ENCODE measurements at regions not wholly inside any gene's neighbourhood (a gene's known extent, or its start where the extent isn't known, plus 50 kb on each side); places are given as distances from the start of the nearest gene placed in this dataset.
A peak's percentile ranks its signal among the peaks of the same experiment; 100 is the strongest.

- H3K36me3 Mint-ChIP-seq (ENCODE audit: low read depth) = no peaks in the 10 kb centered on the region
- no peak for DNase-seq (ENCODE audit: low spot score)
- H3K27me3 Mint-ChIP-seq (ENCODE audit: low read depth) = peaks cover 47% of the 10 kb centered on the region
- no peaks in the 10 kb centered on the region for H3K4me1 Mint-ChIP-seq (ENCODE audit: low read depth)
- H3K9me3 Mint-ChIP-seq = no peaks in the 10 kb centered on the region
- no peak overlapping the region for H3K27ac Mint-ChIP-seq
- no peak overlapping the region for H3K4me3 Mint-ChIP-seq
Measured at GRCh38 chr2:11094021-11094810, 61.1 kb upstream of the SLC66A3 start.

DNA sequence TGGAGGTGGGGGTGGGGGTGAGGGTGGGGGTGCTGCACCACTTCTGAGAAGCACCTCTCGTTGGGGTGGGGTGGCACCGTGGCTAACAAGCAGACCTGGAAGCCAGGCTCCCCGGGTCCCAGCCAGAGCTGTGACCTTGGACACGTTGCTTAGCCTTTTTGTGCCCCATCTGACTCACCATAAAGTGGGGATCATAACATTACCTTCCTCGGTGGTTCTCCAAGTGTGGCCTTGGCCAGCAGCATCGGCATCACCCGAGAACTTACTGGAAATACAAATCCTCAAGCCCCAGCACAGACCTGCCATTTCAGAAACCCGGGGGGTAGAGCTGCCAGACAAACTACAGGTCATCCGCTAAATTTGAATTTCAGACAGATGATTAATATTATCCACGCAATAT, 58.7 kb upstream of the SLC66A3 start:
- H3K4me1 Mint-ChIP-seq (ENCODE audit: low read depth) = no peaks in the 10 kb centered on the region
- H3K36me3 Mint-ChIP-seq (ENCODE audit: low read depth) = peaks cover 5% of the 10 kb centered on the region
- no peak overlapping the region for H3K4me3 Mint-ChIP-seq
- H3K27ac Mint-ChIP-seq = no peak overlapping the region
- peaks cover 3% of the 10 kb centered on the region for H3K9me3 Mint-ChIP-seq
- DNase-seq (ENCODE audit: low spot score) = no peak
- peaks cover 57% of the 10 kb centered on the region for H3K27me3 Mint-ChIP-seq (ENCODE audit: low read depth)

DNA sequence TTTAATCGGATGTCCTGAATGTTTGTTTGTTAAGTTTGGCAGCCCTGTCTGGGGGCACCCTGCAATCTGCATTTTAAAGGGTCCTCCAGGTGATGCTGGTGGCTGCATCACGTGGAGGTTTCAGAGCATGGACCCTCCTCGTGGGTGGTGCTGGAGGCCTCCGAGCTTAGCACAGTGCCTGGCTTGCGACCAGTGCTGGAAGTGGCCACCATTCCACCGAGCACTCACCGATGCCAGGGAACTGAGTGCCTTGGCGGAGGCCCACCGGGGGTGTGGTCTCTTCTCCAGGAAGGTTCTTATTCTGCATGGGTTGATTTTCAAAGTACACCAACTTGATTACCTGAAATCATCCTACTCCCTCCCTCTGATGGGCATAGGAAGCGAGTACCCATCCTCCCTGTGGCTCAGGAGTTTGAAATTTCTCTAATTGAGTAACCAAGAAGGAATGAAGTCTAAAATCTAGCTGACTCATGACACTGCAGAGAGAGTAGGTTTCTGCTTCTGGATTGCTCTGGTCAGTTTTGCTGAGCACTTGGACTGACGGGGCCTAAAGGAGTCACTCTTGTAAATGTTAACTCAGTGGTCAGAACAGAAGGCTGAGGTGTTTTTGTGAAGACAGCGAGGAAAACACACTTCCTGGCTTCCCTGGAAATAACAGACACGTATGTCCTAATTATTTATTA, 58.1 kb upstream of the SLC66A3 start:
- peaks cover 5% of the 10 kb centered on the region for H3K4me1 Mint-ChIP-seq (ENCODE audit: low read depth)
- peaks cover 3% of the 10 kb centered on the region for H3K9me3 Mint-ChIP-seq
- no peak for DNase-seq (ENCODE audit: low spot score)
- H3K4me3 Mint-ChIP-seq = no peak overlapping the region
- peaks cover 5% of the 10 kb centered on the region for H3K36me3 Mint-ChIP-seq (ENCODE audit: low read depth)
- H3K27ac Mint-ChIP-seq = no peak overlapping the region
- H3K27me3 Mint-ChIP-seq (ENCODE audit: low read depth) = peaks cover 63% of the 10 kb centered on the region

DNA sequence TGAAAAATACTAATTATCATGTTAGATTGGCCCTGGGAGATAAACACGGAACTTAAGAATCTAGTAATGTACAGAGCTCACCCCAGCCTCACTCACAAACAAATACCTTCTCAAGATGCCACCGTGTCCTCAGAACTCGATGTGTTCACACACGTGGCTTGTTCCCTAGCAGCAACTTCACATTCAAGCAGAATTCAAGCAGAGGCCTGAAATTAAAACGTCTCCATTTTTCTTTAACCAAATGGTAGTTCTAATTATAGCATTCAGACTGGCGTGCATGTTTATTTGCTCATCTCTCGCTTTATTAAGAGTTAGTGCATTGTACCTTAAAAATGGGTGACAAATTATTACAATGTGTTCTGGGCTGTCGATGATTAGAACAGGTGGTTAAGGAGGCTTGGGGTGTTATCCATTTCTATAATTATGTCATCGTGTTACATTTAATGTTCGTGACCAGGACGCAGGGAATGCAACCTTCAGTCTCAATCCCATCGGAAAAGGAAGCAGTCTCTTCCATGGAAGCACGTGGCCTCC, 57.3 kb upstream of the SLC66A3 start:
- Mint-ChIP-seq H3K9me3 (peaks cover 3% of the 10 kb centered on the region), H3K27ac (no peak overlapping the region), H3K4me3 (no peak overlapping the region), H3K4me1 (ENCODE audit: low read depth) (peaks cover 10% of the 10 kb centered on the region), H3K27me3 (ENCODE audit: low read depth) (peaks cover 63% of the 10 kb centered on the region), H3K36me3 (ENCODE audit: low read depth) (peaks cover 5% of the 10 kb centered on the region)
- DNase-seq (ENCODE audit: low spot score) = no peak

DNA sequence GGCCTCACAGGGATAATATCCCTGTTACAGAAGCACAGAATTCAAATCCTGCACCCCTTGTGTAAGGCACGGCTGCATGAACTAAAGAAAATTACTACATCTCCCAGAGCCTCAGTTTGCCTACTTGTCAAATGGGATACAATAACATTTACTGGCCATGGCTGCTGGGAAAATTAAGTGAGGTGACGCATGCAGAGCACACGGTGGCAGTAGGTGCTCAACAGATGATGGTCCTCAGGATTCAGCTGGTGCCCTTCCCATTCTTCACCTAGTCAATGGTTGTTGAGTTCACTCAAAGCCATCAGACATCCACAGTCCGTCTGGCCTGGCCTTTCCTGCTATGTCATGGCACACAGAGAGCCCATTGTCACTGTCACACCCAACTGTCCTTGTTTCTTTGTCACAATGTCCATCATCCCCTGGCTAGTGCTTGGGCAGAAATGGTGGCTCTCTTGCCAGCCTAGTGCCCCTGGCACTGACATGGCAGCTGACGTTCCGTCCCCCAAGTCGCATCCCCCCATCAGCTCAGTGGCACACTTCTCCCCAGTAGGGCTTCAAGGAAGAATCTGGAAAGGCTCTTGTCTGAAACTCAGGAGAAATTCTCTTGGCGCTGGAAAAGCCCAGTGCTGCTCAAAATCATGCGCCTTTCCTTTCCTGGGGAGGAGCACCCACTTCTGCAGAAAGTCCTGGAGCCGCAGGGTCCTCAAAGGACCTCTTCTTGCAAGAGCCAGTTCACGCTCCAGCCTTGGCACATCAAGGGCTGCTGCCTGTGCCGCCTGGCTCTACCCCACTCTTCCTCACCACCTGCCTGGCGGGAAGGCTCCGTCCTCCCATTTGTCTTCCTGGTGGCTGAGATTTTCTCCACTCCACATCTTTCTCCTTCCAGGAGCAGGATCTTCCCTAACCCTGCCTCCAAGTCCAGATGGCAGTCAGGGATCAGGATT, 55.9 kb upstream of the SLC66A3 start:
- DNase-seq (ENCODE audit: low spot score) = no peak
- H3K27me3 Mint-ChIP-seq (ENCODE audit: low read depth) = peaks cover 56% of the 10 kb centered on the region
- H3K4me1 Mint-ChIP-seq (ENCODE audit: low read depth) = peaks cover 21% of the 10 kb centered on the region
- peaks cover 5% of the 10 kb centered on the region for H3K36me3 Mint-ChIP-seq (ENCODE audit: low read depth)
- no peak overlapping the region for H3K27ac Mint-ChIP-seq
- no peak overlapping the region for H3K4me3 Mint-ChIP-seq
- H3K9me3 Mint-ChIP-seq = peaks cover 3% of the 10 kb centered on the region

GRCh38 chr2:11100130-11100529, 55.1 kb upstream of the SLC66A3 start:
- peaks cover 5% of the 10 kb centered on the region for H3K36me3 Mint-ChIP-seq (ENCODE audit: low read depth)
- H3K4me1 Mint-ChIP-seq (ENCODE audit: low read depth) = peaks cover 25% of the 10 kb centered on the region
- H3K27ac Mint-ChIP-seq = no peak overlapping the region
- peaks cover 52% of the 10 kb centered on the region for H3K27me3 Mint-ChIP-seq (ENCODE audit: low read depth)
- DNase-seq (ENCODE audit: low spot score) = no peak
- H3K4me3 Mint-ChIP-seq = no peak overlapping the region
- H3K9me3 Mint-ChIP-seq = peaks cover 3% of the 10 kb centered on the region

DNA sequence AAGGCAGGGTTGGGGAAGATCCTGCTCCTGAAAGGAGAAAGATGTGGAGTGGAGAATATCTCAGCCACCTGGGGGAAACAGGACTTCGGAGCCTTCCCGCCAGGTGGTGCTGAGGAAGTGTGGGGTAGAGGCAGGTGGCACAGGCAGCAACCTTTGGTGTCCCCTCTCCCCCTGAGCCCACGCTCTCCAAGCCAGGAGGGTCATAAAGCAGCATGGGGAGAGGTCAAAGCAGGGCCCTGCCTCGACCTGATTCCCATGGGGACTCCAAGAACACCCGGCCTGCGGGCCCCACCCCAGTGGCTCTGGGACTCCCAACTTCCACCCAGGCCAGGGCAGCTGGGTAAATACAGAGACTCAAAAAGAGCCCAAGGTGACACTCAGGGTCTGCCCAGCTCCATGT, 54.3 kb upstream of the SLC66A3 start:
- peaks cover 6% of the 10 kb centered on the region for H3K36me3 Mint-ChIP-seq (ENCODE audit: low read depth)
- H3K4me3 Mint-ChIP-seq = no peak overlapping the region
- H3K4me1 Mint-ChIP-seq (ENCODE audit: low read depth) = peaks cover 32% of the 10 kb centered on the region
- no peak for DNase-seq (ENCODE audit: low spot score)
- H3K9me3 Mint-ChIP-seq = peaks cover 3% of the 10 kb centered on the region
- H3K27me3 Mint-ChIP-seq (ENCODE audit: low read depth) = peaks cover 47% of the 10 kb centered on the region
- H3K27ac Mint-ChIP-seq = no peak overlapping the region

DNA sequence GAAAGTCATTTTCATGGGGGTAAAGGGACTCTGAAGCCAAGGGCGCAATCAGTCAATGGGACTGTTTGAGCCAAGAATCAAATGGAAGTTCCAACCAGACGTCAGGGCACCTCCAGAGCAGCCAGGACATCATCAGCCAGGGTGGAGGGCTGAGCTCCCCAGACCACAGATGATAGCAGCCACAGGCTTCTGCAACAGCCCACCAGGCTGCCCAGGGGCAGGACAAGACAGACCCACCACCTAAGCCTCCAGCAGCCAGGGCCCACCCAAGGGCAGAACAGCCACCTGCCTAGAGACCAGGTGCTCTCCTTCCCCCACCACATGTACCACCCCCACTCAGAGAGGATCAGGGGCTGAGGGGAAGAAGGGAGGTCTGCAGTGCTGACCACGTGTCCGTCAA, 53.8 kb upstream of the SLC66A3 start:
- Mint-ChIP-seq H3K9me3 (peaks cover 3% of the 10 kb centered on the region), H3K27ac (no peak overlapping the region), H3K4me3 (no peak overlapping the region), H3K36me3 (ENCODE audit: low read depth) (peaks cover 6% of the 10 kb centered on the region), H3K4me1 (ENCODE audit: low read depth) (peaks cover 34% of the 10 kb centered on the region), H3K27me3 (ENCODE audit: low read depth) (peaks cover 47% of the 10 kb centered on the region)
- DNase-seq (ENCODE audit: low spot score) = no peak

DNA sequence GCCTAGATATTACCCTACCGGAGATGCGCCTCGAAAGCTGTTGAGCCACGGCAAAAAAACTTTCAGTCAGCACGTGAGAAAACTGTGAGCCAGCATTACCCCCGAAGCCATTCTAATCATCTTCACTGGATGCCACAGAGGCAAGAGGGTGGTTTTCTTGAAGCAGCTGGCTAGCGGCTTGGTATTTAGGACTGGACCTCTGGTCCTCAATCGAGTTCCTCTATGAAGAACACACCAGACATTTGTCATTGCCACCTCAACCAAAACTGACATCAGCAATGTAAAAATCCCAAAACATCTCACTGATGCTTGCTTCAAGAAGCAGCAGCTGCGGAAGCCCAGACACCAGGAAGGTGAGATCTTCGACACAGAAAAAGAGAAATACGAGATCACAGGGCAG, 52.8 kb upstream of the SLC66A3 start:
- H3K9me3 Mint-ChIP-seq = peaks cover 3% of the 10 kb centered on the region
- H3K27me3 Mint-ChIP-seq (ENCODE audit: low read depth) = peaks cover 47% of the 10 kb centered on the region
- no peak overlapping the region for H3K4me3 Mint-ChIP-seq
- H3K4me1 Mint-ChIP-seq (ENCODE audit: low read depth) = peaks cover 35% of the 10 kb centered on the region
- H3K27ac Mint-ChIP-seq = no peak overlapping the region
- DNase-seq (ENCODE audit: low spot score) = no peak
- H3K36me3 Mint-ChIP-seq (ENCODE audit: low read depth) = peaks cover 6% of the 10 kb centered on the region

GRCh38 chr2:11102956-11103860, 52.1 kb upstream of the SLC66A3 start:
- Mint-ChIP-seq H3K27me3 (ENCODE audit: low read depth) (peaks cover 43% of the 10 kb centered on the region), H3K4me3 (peak overlapping the region; percentile 67), H3K27ac (no peak overlapping the region), H3K4me1 (ENCODE audit: low read depth) (peaks cover 35% of the 10 kb centered on the region), H3K36me3 (ENCODE audit: low read depth) (peaks cover 6% of the 10 kb centered on the region), H3K9me3 (peaks cover 3% of the 10 kb centered on the region)
- DNase-seq (ENCODE audit: low spot score) = no peak

DNA sequence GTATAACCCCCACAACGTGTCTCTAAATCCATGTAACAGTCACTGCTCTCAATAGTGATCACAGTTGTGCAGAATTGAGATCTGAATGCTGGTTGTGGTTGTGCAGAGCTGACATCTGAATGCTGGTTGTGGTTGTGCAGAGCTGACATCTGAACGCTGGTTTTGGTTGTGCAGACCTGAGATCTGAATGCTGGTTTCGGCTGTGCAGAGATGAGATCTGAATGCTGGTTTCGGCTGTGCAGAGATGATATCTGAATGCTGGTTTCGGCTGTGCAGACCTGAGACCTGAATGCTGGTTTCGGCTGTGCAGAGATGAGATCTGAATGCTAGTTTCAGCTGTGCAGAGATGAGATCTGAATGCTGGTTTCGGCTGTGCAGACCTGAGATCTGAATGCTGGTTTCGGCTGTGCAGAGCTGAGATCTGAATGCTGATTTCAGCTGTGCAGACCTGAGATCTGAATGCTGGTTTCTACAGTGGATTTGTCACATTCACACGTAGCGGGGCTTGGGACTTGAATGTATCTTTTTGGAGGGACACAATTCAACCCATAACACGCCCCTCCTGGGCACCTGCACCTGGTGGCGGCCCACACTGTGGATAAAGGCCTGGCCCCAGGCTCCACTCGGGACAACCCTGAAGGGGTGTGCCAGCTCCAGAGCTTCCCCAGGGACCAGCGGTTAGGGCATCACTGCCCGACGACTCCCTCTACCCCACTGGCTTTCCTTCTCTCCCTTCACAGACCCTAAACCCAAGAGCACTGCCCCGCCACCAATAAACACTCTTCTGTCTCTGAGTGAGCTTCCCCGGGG, 51.1 kb upstream of the SLC66A3 start:
- H3K27me3 Mint-ChIP-seq (ENCODE audit: low read depth) = peaks cover 40% of the 10 kb centered on the region
- DNase-seq (ENCODE audit: low spot score) = peak; percentile 55
- peaks cover 6% of the 10 kb centered on the region for H3K36me3 Mint-ChIP-seq (ENCODE audit: low read depth)
- H3K27ac Mint-ChIP-seq = peak overlapping the region; percentile 17
- H3K4me1 Mint-ChIP-seq (ENCODE audit: low read depth) = peaks cover 35% of the 10 kb centered on the region
- peak overlapping the region; percentile 67 for H3K4me3 Mint-ChIP-seq
- peaks cover 3% of the 10 kb centered on the region for H3K9me3 Mint-ChIP-seq
